HG02588 (cell line): ENCODE measurements at regions not wholly inside any gene's neighbourhood (a gene's known extent, or its start where the extent isn't known, plus 50 kb on each side); places are given as distances from the start of the nearest gene placed in this dataset.
"Not testable (repeated sequence)": the region's sequence is repeated elsewhere in the genome, so short reads cannot be mapped to it uniquely, and the experiment has no call there.

Experiments
- ATAC-seq: cut with Tn5 transposase; IDR thresholded peaks from one replicate; pipeline ENCODE4 v1.9.1; 2021; ENCODE audit warnings: mild to moderate bottlenecking, moderate library complexity; ENCODE audit not compliant: unreplicated experiment

DNA sequence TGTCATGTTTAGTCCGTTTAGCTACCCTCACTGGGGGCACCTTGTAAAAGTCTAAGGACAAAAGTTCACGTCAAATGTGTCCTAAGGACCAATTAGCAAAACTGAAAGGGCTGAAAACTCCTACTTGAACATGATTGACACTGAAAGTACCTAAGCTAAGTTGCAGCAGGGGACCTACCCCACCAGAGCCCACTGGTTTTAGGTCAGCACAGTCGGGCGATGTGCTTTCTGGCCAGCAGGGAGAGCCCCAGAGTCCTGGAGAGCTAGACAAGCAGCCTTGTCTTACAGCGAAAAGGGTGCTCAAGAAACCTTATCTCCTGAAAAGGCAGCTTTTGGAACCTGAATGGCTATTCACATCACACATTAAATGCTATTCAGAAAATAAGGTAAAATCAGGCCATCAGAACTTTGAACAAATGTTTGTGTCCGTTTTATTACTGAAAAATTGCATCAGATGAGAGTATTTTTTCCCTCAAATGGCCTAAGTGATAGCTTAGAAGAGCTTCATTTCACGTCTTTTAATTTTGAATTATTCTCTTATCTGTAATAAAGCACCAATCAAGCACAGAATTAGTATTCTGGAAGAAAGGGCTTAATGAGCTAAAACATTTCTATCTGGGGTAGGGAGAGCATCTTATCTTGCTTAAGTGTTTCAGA, 52.2 kb upstream of the MKI67 start:
- no peak for ATAC-seq

GRCh38 chr10:128180843-128181242, 54.6 kb upstream of the MKI67 start:
- ATAC-seq, result no peak

DNA sequence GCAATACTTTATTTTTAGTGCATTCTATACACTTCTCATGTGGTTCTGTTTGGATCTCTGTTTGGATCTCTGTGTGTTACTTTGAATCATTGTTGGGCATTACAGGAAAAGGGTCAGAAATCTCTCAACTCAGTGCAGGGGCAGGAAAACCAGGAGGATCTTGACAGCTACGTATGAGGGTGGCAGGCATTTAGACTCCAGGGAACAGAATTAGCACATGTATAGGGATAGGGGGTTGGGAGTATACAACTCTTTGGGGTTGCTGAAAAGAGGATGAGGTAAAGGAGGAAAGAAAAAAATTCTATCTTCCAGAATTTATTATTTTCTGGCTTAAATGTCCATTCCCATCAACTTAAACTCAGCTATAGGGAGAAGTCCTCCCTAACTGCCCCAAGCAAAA, 59.4 kb upstream of the MKI67 start:
- ATAC-seq, result no peak

GRCh38 chr10:128186959-128187787, 61.0 kb upstream of the MKI67 start:
- no peak for ATAC-seq

GRCh38 chr10:128187788-128188185, 61.6 kb upstream of the MKI67 start:
- ATAC-seq, result no peak

- ATAC-seq, result no peak
Observed at GRCh38 chr10:128189176-128189575, 63.0 kb upstream of the MKI67 start.

DNA sequence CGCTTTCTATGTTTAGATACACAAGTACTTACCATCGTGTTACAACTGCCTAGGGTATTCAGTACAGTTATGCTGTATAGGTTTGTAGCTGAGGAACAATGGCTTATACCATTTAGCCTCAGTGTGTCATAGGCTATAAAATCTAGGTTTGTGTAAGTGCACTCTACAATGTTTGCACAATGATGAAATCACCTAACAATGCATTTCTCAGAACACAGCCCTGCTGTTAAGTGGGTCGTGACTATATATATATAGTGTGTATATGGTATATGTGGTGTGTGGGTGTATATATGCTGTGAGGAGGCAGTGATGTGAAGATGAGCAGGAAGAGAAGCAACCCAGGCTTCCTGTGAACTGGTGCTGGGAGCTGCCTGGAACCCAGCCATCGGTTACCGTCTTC, 65.6 kb upstream of the MKI67 start:
- no peak for ATAC-seq

DNA sequence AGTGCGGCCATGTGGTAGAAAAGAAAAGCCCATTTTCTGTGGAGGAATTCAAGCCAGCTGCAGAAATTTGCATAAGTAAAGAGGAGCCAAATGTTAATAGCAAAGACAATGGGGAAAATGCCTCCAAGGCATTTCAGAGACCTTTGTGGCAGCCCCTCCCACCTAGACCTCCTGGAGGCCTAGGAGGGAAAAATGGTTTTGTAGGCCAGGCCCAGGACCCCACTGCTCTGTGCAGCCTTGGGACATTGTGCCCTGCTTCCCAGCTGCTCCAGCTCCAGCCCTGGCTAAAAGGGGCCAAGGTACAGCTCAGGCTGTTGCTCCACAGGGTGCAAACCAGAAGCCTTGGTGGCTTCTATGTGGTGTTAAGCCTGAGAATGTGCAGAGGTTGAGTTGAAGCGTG, 75.6 kb upstream of the MKI67 start:
- ATAC-seq, result not testable (repeated sequence)

DNA sequence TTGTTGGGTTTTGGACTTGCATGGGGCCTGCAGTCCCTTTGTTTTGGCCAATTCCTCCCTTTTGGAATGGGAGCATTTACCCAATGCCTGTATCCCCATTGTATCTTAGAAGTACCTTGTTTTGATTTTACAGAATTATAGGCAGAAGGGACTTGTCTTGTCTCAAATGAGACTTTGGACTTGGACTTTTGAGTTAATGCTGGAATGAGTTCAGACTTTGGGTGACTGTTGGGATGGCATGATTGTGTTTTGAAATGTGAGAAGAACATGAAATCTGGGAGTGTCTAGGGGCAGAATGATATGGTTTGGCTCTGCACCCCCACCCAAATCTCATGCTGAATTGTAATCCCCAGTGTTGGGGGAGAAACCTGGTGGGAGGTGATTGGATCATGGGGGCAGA, 76.8 kb upstream of the MKI67 start:
- no peak for ATAC-seq

- not testable (repeated sequence) for ATAC-seq
Observed at GRCh38 chr10:128205591-128205990, 79.4 kb upstream of the MKI67 start.

DNA sequence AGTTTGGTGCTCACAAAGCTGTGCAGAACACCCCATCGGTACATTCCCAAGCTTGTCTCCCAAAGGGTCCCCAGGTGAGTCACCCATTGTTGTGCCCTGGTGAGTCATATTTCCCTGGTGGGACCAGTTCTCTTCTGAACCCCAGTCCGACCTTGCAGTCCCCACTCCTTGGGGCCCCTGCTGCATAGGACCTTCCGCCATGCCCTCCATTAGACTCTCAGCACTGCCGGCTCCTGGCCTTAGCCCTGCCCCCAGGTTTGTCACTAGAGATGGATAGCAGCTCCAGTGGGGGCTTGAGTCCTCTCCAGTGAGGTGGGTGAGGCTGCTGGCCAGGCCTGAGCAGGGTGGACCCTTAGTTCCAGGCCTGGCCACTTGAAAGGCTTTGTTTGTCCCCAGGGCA, 80.5 kb upstream of the MKI67 start:
- ATAC-seq, result no peak

GRCh38 chr10:128209862-128210214, 83.6 kb upstream of the MKI67 start:
- no peak for ATAC-seq

DNA sequence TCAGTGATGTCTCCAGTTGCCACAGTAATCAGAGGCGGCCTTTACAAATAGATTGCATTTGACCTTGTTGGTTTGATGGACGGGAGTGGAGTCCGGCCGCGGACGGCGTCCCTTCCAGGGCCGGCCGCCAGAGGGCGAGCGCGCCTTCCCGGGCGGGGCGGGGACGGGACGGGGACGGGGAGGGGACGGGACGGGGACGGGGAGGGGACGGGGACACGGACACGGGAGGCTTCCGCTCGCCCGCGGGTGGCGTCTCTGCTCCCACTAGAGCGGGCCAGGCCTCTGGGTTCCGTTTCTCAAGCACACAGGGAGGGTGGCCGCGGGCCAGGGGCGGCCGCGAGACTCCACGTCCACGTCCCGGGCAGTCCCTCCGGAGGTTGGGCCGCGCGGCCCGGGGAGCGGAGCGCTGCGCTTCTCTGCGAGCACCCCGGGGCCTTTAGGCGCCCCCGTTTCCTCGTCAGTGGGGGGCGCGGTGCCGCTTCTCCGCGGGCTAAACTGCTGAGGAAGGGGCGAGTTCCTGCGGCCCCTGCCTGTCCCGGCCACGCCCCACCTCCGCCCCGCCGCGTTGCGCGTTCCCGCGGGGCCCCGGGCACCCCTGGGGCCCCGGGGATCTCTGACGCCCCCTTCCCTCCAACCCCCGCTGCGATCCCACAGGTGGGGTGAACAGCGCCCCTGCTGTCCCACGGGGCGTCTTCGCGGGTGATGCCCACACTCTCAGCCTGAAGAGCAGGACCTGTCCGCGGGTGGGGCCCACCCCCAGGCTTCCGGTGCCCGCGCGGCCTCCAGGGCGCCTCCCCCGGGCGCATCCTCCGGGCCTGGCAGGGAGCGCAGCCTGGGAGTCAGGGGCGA, 84.2 kb upstream of the MKI67 start:
- peak; percentile 65 for ATAC-seq

- ATAC-seq, result no peak
Observed at GRCh38 chr10:128211064-128211504, 84.9 kb upstream of the MKI67 start.

GRCh38 chr10:128211953-128212727, 85.9 kb upstream of the MKI67 start:
- ATAC-seq, result peak; percentile 93

- ATAC-seq, result no peak
Observed at GRCh38 chr10:128213156-128213555, 86.9 kb upstream of the MKI67 start.

GRCh38 chr10:128215733-128216132, 89.5 kb upstream of the MKI67 start:
- no peak for ATAC-seq

- ATAC-seq, result no peak
Observed at GRCh38 chr10:128217136-128217535, 90.9 kb upstream of the MKI67 start.

DNA sequence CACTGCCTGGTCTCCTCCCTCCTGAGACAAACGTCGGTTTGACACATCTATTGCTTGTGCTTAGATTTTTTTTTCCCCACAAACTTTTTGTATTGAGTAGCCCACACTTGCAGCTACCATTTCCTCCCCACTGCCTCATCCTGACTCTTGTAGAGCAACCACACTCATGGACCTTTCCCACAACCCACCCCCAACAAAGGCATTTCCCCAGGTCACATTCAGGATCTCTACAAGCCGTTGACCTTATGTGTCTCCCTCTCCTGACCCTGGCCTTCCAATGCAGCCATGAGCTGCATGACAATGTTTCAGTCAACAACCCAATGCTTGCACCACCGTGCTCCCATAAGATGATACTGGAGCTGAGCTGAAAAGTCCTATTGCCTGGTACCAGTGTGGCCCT, 91.9 kb upstream of the MKI67 start:
- no peak for ATAC-seq

DNA sequence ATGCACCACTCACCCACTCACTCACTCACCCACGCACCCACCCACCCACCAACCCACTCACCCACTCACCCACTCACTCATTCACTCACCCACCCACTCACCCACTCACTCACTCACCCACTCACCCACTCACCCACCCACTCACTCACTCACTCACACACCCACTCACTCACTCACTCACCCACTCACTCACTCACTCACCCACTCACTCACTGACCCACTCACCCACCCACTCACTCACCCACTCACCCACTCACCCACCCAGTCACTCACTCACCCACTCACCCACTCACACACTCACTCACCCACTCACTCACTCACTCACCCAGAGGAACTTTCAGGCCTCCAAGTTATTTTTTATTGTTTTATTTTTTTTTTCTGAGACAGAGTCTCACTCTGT, 93.1 kb upstream of the MKI67 start:
- no peak for ATAC-seq

GRCh38 chr10:128220021-128220420, 93.8 kb upstream of the MKI67 start:
- no peak for ATAC-seq
